ENCODE measurements at regions not wholly inside any gene's neighbourhood (a gene's known extent, or its start where the extent isn't known, plus 50 kb on each side); places are given as distances from the start of the nearest gene placed in this dataset.

DNA sequence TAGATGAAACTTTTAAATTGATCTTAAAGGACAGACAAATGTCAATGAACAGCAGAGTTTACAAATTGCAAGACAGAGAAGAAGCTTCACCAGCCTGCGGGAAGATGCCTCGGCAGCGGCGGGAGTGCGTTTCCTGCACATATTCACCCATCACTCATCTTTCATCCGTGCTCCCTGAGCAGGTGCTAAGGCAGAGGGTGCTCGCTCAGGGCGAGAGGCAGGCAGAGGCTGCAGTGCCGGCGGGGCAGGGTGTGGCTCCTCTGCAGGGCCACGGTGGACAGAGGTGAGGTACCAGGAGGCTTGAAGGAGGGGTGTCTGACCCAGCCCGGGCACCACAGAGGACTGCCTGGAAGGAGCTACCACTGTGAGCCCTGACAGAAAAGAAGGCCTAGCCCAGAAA lies 155.2 kb upstream of the PPP2R2D start:
- 90% methylated on average over 12 of the region's 12 CpGs for WGBS (ENCODE audit: low lambda C conversion rate, missing lambda C conversion rate)
- H3K9me3 ChIP-seq (ENCODE audit: low read depth): no peaks in the 10 kb centered on the region
- TF ChIP-seq CTCF (IDR thresholded peaks at IDR 0.05; ENCODE audit: poor library complexity) (no peak), EZH2phosphoT487 (IDR thresholded peaks at IDR 0.05; ENCODE audit: low read depth, severe bottlenecking, unreplicated experiment) (no peak)
- H3K4me3 ChIP-seq: no peak overlapping the region
- no peaks in the 10 kb centered on the region for H3K36me3 ChIP-seq (replicated peaks; ENCODE audit: insufficient read depth, low read depth)
- H3K27me3 ChIP-seq: no peaks in the 10 kb centered on the region
- H3K9me2 ChIP-seq (replicated peaks; ENCODE audit: insufficient read depth): no peaks in the 10 kb centered on the region
- H3K27ac ChIP-seq: no peak overlapping the region
- no peak overlapping the region for H3K4me2 ChIP-seq
- H4K20me1 ChIP-seq (ENCODE audit: insufficient read depth, poor library complexity, severe bottlenecking): no peaks in the 10 kb centered on the region
- no peak overlapping the region for H2AFZ ChIP-seq
- peaks cover 35% of the 10 kb centered on the region for H3K4me1 ChIP-seq (ENCODE audit: insufficient read depth)
- DNase-seq (ENCODE audit: low spot score): no peak
- H3K79me2 ChIP-seq: no peaks in the 10 kb centered on the region

DNA sequence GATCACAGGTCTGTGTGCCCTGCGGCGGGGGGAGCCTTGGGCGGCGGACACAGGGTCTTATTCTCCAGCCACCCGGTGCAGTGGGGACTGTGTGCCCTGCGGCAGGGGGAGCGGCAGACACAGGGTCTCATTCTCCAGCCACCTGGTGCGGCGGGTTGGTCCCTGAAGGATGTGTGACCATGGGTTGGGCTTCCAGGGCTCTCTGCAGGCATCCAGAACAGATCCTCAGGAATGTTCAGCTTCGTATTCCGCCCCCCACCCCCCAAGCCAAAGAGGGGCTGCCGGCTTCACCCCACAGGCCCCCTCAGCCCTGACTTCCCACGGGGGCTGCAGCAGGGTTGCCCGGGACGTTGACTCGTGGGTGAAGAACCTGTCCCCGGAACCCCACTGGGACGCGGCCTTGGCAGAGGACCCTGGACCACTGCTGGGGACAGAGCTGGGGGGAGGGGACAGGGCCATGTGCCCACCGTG lies 154.5 kb upstream of the PPP2R2D start:
- Histone ChIP-seq H3K4me1 (ENCODE audit: insufficient read depth) (peaks cover 41% of the 10 kb centered on the region), H3K4me3 (no peak overlapping the region), H3K27me3 (no peaks in the 10 kb centered on the region), H3K79me2 (no peaks in the 10 kb centered on the region), H4K20me1 (ENCODE audit: insufficient read depth, poor library complexity, severe bottlenecking) (no peaks in the 10 kb centered on the region), H3K27ac (no peak overlapping the region), H3K9me3 (ENCODE audit: low read depth) (no peaks in the 10 kb centered on the region), H2AFZ (no peak overlapping the region), H3K4me2 (no peak overlapping the region), H3K9me2 (replicated peaks; ENCODE audit: insufficient read depth) (no peaks in the 10 kb centered on the region), H3K36me3 (replicated peaks; ENCODE audit: insufficient read depth, low read depth) (no peaks in the 10 kb centered on the region)
- TF ChIP-seq EZH2 (IDR thresholded peaks at IDR 0.05; ENCODE audit: borderline replicate concordance): no peak
- no peak for TF ChIP-seq CTCF (IDR thresholded peaks at IDR 0.05; ENCODE audit: poor library complexity)
- TF ChIP-seq EZH2phosphoT487 (IDR thresholded peaks at IDR 0.05; ENCODE audit: low read depth, severe bottlenecking, unreplicated experiment): no peak
- WGBS (ENCODE audit: low lambda C conversion rate, missing lambda C conversion rate): 98% methylated on average over 15 of the region's 20 CpGs
- no peak for DNase-seq (ENCODE audit: low spot score)

DNA sequence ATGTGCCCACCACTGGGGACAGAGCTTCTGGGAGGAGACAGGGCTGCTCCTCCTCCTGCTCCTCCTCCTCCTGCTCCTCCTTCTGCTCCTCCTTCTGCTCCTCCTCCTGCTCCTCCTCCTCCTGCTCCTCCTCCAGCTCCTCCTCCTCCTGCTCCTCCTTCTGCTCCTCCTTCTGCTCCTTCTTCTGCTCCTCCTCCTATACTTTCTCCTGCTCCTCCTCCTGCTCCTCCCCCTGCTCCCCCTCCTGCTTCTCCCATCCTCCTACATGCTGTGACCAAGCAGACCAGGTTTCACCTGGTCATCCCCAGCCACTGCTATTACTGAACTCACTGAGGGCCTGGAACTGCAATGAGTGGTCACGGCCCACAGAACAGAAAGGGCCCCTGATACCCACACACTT lies 154.0 kb upstream of the PPP2R2D start:
- H3K27ac ChIP-seq: no peak overlapping the region
- no peak overlapping the region for H3K4me3 ChIP-seq
- no peak overlapping the region for H3K4me2 ChIP-seq
- no peaks in the 10 kb centered on the region for H3K27me3 ChIP-seq
- 100% methylated on average over 1 of the region's 1 CpG for WGBS (ENCODE audit: low lambda C conversion rate, missing lambda C conversion rate)
- no peaks in the 10 kb centered on the region for H3K9me3 ChIP-seq (ENCODE audit: low read depth)
- DNase-seq (ENCODE audit: low spot score): no peak
- H4K20me1 ChIP-seq (ENCODE audit: insufficient read depth, poor library complexity, severe bottlenecking): no peaks in the 10 kb centered on the region
- H2AFZ ChIP-seq: no peak overlapping the region
- TF ChIP-seq EZH2phosphoT487 (IDR thresholded peaks at IDR 0.05; ENCODE audit: low read depth, severe bottlenecking, unreplicated experiment) (no peak), EZH2 (IDR thresholded peaks at IDR 0.05; ENCODE audit: borderline replicate concordance) (no peak), CTCF (IDR thresholded peaks at IDR 0.05; ENCODE audit: poor library complexity) (no peak)
- peaks cover 46% of the 10 kb centered on the region for H3K4me1 ChIP-seq (ENCODE audit: insufficient read depth)
- H3K36me3 ChIP-seq (replicated peaks; ENCODE audit: insufficient read depth, low read depth): no peaks in the 10 kb centered on the region
- H3K79me2 ChIP-seq: no peaks in the 10 kb centered on the region
- no peaks in the 10 kb centered on the region for H3K9me2 ChIP-seq (replicated peaks; ENCODE audit: insufficient read depth)

- Histone ChIP-seq H3K9me3 (ENCODE audit: low read depth) (no peaks in the 10 kb centered on the region), H3K9me2 (replicated peaks; ENCODE audit: insufficient read depth) (no peaks in the 10 kb centered on the region), H3K79me2 (no peaks in the 10 kb centered on the region), H2AFZ (no peak overlapping the region), H3K4me2 (no peak overlapping the region), H3K4me3 (no peak overlapping the region), H4K20me1 (ENCODE audit: insufficient read depth, poor library complexity, severe bottlenecking) (no peaks in the 10 kb centered on the region), H3K27me3 (no peaks in the 10 kb centered on the region), H3K4me1 (ENCODE audit: insufficient read depth) (peaks cover 49% of the 10 kb centered on the region), H3K36me3 (replicated peaks; ENCODE audit: insufficient read depth, low read depth) (no peaks in the 10 kb centered on the region), H3K27ac (no peak overlapping the region)
- WGBS (ENCODE audit: low lambda C conversion rate, missing lambda C conversion rate): 95% methylated on average over 16 of the region's 16 CpGs
- no peak for TF ChIP-seq CTCF (IDR thresholded peaks at IDR 0.05; ENCODE audit: poor library complexity)
- no peak for TF ChIP-seq EZH2 (IDR thresholded peaks at IDR 0.05; ENCODE audit: borderline replicate concordance)
- TF ChIP-seq EZH2phosphoT487 (IDR thresholded peaks at IDR 0.05; ENCODE audit: low read depth, severe bottlenecking, unreplicated experiment): no peak
- DNase-seq (ENCODE audit: low spot score): no peak
Measured at GRCh38 chr10:131747251-131747650, 153.6 kb upstream of the PPP2R2D start.
